HUES6 (cell line): ENCODE measurements at regions not wholly inside any gene's neighbourhood (a gene's known extent, or its start where the extent isn't known, plus 50 kb on each side); places are given as distances from the start of the nearest gene placed in this dataset.

Experiments
- H3K27ac ChIP-seq: 2 replicates; pipeline ENCODE4 v1.7.0; 2013; ENCODE audit warnings: low read depth, mild to moderate bottlenecking, low read length, inconsistent platforms
- H3K27me3 ChIP-seq: 2 replicates; pipeline ENCODE4 v1.6.1; 2013; ENCODE audit warnings: low read length; ENCODE audit not compliant: control insufficient read depth, insufficient read depth
- H3K36me3 ChIP-seq: 2 replicates; pipeline ENCODE4 v1.6.1; 2013; ENCODE audit warnings: low read length; ENCODE audit not compliant: control insufficient read depth, insufficient read depth
- H3K4me1 ChIP-seq: 2 replicates; pipeline ENCODE4 v1.6.1; 2013; ENCODE audit warnings: low read length; ENCODE audit not compliant: control insufficient read depth, insufficient read depth
- H3K4me3 ChIP-seq: 2 replicates; pipeline ENCODE4 v1.5.1; 2013; ENCODE audit warnings: low read depth, low read length
- H3K9ac ChIP-seq: one replicate; pipeline ENCODE4 v1.6.1; 2013; ENCODE audit warnings: mild to moderate bottlenecking, low read length
- H3K9me3 ChIP-seq: 2 replicates; pipeline ENCODE4 v1.6.1; 2013; ENCODE audit warnings: low read depth, low read length; ENCODE audit not compliant: control insufficient read depth, insufficient read depth

- peaks cover 36% of the 10 kb centered on the region for H3K4me1 ChIP-seq
- no peak overlapping the region for H3K9ac ChIP-seq
These were observed 184.2 kb downstream of the EFNB2 start for GRCh38 chr13:106351251-106351650.

GRCh38 chr13:106350208-106350607 lies 185.3 kb downstream of the EFNB2 start:
- Histone ChIP-seq H3K4me1 (peaks cover 36% of the 10 kb centered on the region), H3K9me3 (no peaks in the 10 kb centered on the region), H3K4me3 (no peak overlapping the region), H3K36me3 (no peaks in the 10 kb centered on the region), H3K9ac (no peak overlapping the region), H3K27ac (no peak overlapping the region), H3K27me3 (peaks cover 17% of the 10 kb centered on the region)

More at GRCh38 chr13:106351251-106351650, 184.2 kb downstream of the EFNB2 start:
- no peak overlapping the region for H3K4me3 ChIP-seq
- no peak overlapping the region for H3K27ac ChIP-seq
- no peaks in the 10 kb centered on the region for H3K9me3 ChIP-seq
- peaks cover 17% of the 10 kb centered on the region for H3K27me3 ChIP-seq
- no peaks in the 10 kb centered on the region for H3K36me3 ChIP-seq

GRCh38 chr13:106349080-106349931 lies 186.2 kb downstream of the EFNB2 start:
- Histone ChIP-seq H3K27me3 (peaks cover 17% of the 10 kb centered on the region), H3K9ac (peak overlapping the region; percentile 31), H3K27ac (no peak overlapping the region), H3K4me3 (peak overlapping the region; percentile 54), H3K4me1 (peaks cover 33% of the 10 kb centered on the region), H3K36me3 (no peaks in the 10 kb centered on the region), H3K9me3 (no peaks in the 10 kb centered on the region)

- H3K27ac ChIP-seq: no peak overlapping the region
- H3K4me3 ChIP-seq: peak overlapping the region; percentile 54; the same call in 1 of the 2 replicates
- H3K4me1 ChIP-seq: peaks cover 42% of the 10 kb centered on the region
- H3K9ac ChIP-seq: peak overlapping the region; percentile 17
- H3K27me3 ChIP-seq: peaks cover 17% of the 10 kb centered on the region
- H3K9me3 ChIP-seq: no peaks in the 10 kb centered on the region
- no peaks in the 10 kb centered on the region for H3K36me3 ChIP-seq
These were observed 187.2 kb downstream of the EFNB2 start for GRCh38 chr13:106348075-106348840.

GRCh38 chr13:106344342-106344741 lies 191.1 kb downstream of the EFNB2 start:
- Histone ChIP-seq H3K4me1 (peaks cover 26% of the 10 kb centered on the region), H3K27me3 (peaks cover 7% of the 10 kb centered on the region), H3K4me3 (no peak overlapping the region), H3K9ac (no peak overlapping the region), H3K9me3 (peaks cover 18% of the 10 kb centered on the region), H3K36me3 (no peaks in the 10 kb centered on the region), H3K27ac (no peak overlapping the region)

- H3K27ac ChIP-seq: no peak overlapping the region
- no peak overlapping the region for H3K9ac ChIP-seq
- H3K36me3 ChIP-seq: no peaks in the 10 kb centered on the region
These were observed 191.6 kb downstream of the EFNB2 start for GRCh38 chr13:106343836-106344235.

GRCh38 chr13:106340249-106340648 lies 195.2 kb downstream of the EFNB2 start:
- Histone ChIP-seq H3K4me1 (peaks cover 14% of the 10 kb centered on the region), H3K9ac (no peak overlapping the region), H3K36me3 (no peaks in the 10 kb centered on the region), H3K4me3 (no peak overlapping the region), H3K9me3 (peaks cover 26% of the 10 kb centered on the region), H3K27ac (no peak overlapping the region), H3K27me3 (no peaks in the 10 kb centered on the region)

More at GRCh38 chr13:106343836-106344235, 191.6 kb downstream of the EFNB2 start:
- Histone ChIP-seq H3K4me1 (peaks cover 26% of the 10 kb centered on the region), H3K4me3 (no peak overlapping the region), H3K9me3 (peaks cover 21% of the 10 kb centered on the region), H3K27me3 (peaks cover 3% of the 10 kb centered on the region)

- Histone ChIP-seq H3K4me3 (no peak overlapping the region), H3K36me3 (no peaks in the 10 kb centered on the region), H3K9ac (no peak overlapping the region), H3K4me1 (peaks cover 15% of the 10 kb centered on the region), H3K27me3 (no peaks in the 10 kb centered on the region), H3K27ac (no peak overlapping the region), H3K9me3 (peaks cover 26% of the 10 kb centered on the region)
These were observed 198.2 kb downstream of the EFNB2 start for GRCh38 chr13:106337096-106337850.

GRCh38 chr13:106336668-106337067 lies 198.8 kb downstream of the EFNB2 start:
- Histone ChIP-seq H3K27ac (no peak overlapping the region), H3K36me3 (no peaks in the 10 kb centered on the region), H3K27me3 (no peaks in the 10 kb centered on the region), H3K9ac (no peak overlapping the region), H3K4me1 (peaks cover 15% of the 10 kb centered on the region), H3K4me3 (no peak overlapping the region), H3K9me3 (peaks cover 23% of the 10 kb centered on the region)

GRCh38 chr13:106332621-106333020 lies 202.8 kb downstream of the EFNB2 start:
- no peaks in the 10 kb centered on the region for H3K9me3 ChIP-seq
- H3K4me3 ChIP-seq: no peak overlapping the region
- no peak overlapping the region for H3K27ac ChIP-seq
- H3K4me1 ChIP-seq: peaks cover 18% of the 10 kb centered on the region
- no peaks in the 10 kb centered on the region for H3K36me3 ChIP-seq
- no peaks in the 10 kb centered on the region for H3K27me3 ChIP-seq
- H3K9ac ChIP-seq: no peak overlapping the region
